Hematopoietic multipotent progenitor cell treated with erythropoietin and hydrocortisone succinate and interleukin-3 and kit ligand, for 6 days (in vitro differentiated cells): ENCODE measurements at regions not wholly inside any gene's neighbourhood (a gene's known extent, or its start where the extent isn't known, plus 50 kb on each side); places are given as distances from the start of the nearest gene placed in this dataset.
"Not testable (repeated sequence)": the region's sequence is repeated elsewhere in the genome, so short reads cannot be mapped to it uniquely, and the experiment has no call there.

Experiments used
- DNase-seq: peaks from one replicate; pipeline ENCODE4 v3.0.0-alpha.2; 2015

GRCh38 chr19:32063601-32064000 is 281.8 kb upstream of the ZNF507 start:
- no peak for DNase-seq

GRCh38 chr19:32066056-32066455 is 279.4 kb upstream of the ZNF507 start:
- no peak for DNase-seq

GRCh38 chr19:32067685-32068084 is 277.7 kb upstream of the ZNF507 start:
- DNase-seq = peak; percentile 5

- DNase-seq = no peak
Measured at GRCh38 chr19:32068793-32069192, 276.6 kb upstream of the ZNF507 start.

GRCh38 chr19:32070101-32070500 is 275.3 kb upstream of the ZNF507 start:
- no peak for DNase-seq

GRCh38 chr19:32082028-32082427 is 263.4 kb upstream of the ZNF507 start:
- DNase-seq = no peak

- not testable (repeated sequence) for DNase-seq
Measured at GRCh38 chr19:32084756-32085363, 260.6 kb upstream of the ZNF507 start.

- DNase-seq = no peak
Measured at GRCh38 chr19:32091241-32091640, 254.2 kb upstream of the ZNF507 start.

GRCh38 chr19:32097011-32097410 is 248.4 kb upstream of the ZNF507 start:
- no peak for DNase-seq

GRCh38 chr19:32097620-32098019 is 247.8 kb upstream of the ZNF507 start:
- DNase-seq = no peak

- peak; percentile 37 for DNase-seq
Measured at GRCh38 chr19:32098968-32099367, 246.4 kb upstream of the ZNF507 start.

GRCh38 chr19:32101206-32101605 is 244.2 kb upstream of the ZNF507 start:
- DNase-seq = peak; percentile 16

- DNase-seq = no peak
Measured at GRCh38 chr19:32103541-32103940, 241.9 kb upstream of the ZNF507 start.

- peak; percentile 71 for DNase-seq
Measured at GRCh38 chr19:32104153-32104849, 241.1 kb upstream of the ZNF507 start.

- DNase-seq = no peak
Measured at GRCh38 chr19:32104850-32105235, 240.6 kb upstream of the ZNF507 start.

- DNase-seq = no peak
Measured at GRCh38 chr19:32105527-32106310, 239.7 kb upstream of the ZNF507 start.

- DNase-seq = no peak
Measured at GRCh38 chr19:32122258-32122657, 223.2 kb upstream of the ZNF507 start.

GRCh38 chr19:32123355-32123940 is 222.0 kb upstream of the ZNF507 start:
- no peak for DNase-seq

- no peak for DNase-seq
Measured at GRCh38 chr19:32124585-32124984, 220.8 kb upstream of the ZNF507 start.

- DNase-seq = no peak
Measured at GRCh38 chr19:32129141-32129540, 216.3 kb upstream of the ZNF507 start.

GRCh38 chr19:32130332-32130731 is 215.1 kb upstream of the ZNF507 start:
- no peak for DNase-seq

GRCh38 chr19:32131005-32131404 is 214.4 kb upstream of the ZNF507 start:
- DNase-seq = no peak

- peak; percentile 21 for DNase-seq
Measured at GRCh38 chr19:32138416-32138815, 207.0 kb upstream of the ZNF507 start.
